SHP77 treated with DMSO at 0.1 percent for 48 hours (cell line): ENCODE measurements at regions not wholly inside any gene's neighbourhood (a gene's known extent, or its start where the extent isn't known, plus 50 kb on each side); places are given as distances from the start of the nearest gene placed in this dataset.
A peak's percentile ranks its signal among the peaks of the same experiment; 100 is the strongest.
"Not testable (repeated sequence)": the region's sequence is repeated elsewhere in the genome, so short reads cannot be mapped to it uniquely, and the experiment has no call there.

Experiments used
- DNase-seq: peaks from one replicate; lab custom pipeline; 2025; lab: John Stamatoyannopoulos, UW

GRCh38 chr12:131440209-131441059 lies 270.5 kb upstream of the SFSWAP start:
- DNase-seq = not testable (repeated sequence)

DNA sequence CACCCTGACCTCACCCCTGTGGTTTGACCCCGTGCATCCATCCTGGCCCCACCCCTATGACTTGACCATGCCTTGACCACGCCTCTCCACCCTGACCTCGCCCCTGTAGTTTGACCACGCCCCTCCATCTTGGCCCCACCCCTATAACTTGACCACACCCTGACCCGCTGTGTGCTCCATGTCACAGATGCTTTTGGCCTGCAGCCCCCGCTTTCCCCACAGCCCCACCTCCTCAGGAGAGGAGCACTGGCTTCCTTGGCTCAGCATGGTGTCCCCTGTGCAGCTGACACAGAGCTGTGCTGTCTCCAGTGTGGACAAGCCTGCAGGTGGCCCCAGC lies 269.9 kb upstream of the SFSWAP start:
- no peak for DNase-seq

DNA sequence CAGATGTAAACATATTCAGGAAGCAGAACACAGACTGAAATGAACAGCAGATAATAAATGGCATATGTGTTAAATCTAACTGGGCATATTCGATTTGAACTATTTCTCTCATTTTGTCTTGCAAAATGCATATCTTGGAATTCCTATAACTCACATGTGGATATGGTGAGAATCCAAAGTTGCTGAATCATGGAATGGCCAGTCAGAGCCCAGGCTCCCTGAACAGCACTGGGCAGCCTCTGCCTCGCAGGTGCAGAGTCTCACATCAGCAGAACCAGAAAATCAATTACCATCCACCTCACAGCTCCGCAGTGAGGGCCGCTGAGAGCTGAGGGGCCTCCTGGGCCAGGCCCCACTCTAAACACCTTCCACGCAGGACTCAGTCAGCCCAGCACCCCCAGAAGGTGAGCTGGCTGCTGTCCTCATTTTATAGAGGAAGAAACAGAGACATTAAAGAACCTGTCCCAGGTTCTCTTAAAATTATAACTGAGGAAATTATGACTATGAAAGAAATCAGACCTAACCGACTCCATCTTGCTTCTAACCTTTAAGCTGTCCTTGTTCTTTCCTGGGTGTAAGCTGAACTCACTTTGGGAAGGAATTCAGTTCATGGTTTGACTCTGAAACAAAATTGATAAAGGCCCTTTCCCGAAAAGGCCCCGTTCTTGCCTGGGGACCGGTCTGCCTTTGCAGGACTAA lies 269.1 kb upstream of the SFSWAP start:
- no peak for DNase-seq

GRCh38 chr12:131442337-131442918 lies 268.5 kb upstream of the SFSWAP start:
- no peak for DNase-seq

DNA sequence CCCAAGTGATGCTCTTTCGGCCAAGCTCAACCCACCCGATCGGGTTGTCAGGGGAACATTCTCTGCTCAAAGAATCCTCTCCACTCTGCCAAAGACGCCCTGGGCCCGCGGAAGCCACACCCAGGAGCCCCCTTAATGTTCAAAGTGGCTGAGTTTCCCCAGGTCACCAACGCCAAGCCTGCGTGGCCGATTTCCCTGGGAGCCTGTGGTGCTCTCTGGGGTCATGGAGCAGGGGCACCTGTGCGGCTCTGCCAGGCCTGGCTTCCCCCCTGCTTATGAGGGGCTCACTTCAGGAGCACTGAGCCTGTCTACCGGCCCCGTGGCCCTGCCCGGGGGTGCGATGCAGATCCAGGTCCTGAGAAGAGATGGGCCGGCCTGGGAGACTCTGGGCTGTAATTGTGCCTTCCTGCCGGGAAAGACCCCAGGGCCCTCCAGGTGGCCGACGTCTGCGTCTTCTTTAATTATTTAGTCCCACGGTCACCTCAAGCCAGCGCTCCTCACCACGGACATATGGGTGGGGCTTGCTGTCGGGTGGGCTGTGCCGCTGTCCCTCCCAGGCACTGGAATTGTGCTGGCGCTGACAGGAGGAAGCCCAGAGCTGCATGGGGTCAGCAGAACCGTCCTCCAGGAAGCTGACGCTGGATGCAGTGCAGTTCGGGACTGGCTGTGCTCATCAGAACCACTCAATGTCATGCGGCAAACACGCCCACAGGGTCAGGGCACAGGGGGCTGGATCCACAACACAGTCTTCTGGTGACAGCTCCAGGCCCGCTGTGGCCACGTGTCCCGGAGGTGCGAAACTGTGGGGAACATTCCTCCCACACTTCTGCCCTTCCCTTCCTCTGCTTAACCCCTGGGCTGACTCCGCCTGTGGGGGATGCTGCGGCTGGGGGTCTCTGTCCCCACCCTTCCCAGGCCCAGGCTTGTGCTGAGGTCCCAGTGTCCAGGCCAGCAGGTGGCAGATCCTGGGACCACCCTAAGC lies 267.6 kb upstream of the SFSWAP start:
- DNase-seq = no peak

- DNase-seq = no peak
Measured at GRCh38 chr12:131444220-131445164, 266.4 kb upstream of the SFSWAP start.

- no peak for DNase-seq
Measured at GRCh38 chr12:131445184-131445774, 265.6 kb upstream of the SFSWAP start.

DNA sequence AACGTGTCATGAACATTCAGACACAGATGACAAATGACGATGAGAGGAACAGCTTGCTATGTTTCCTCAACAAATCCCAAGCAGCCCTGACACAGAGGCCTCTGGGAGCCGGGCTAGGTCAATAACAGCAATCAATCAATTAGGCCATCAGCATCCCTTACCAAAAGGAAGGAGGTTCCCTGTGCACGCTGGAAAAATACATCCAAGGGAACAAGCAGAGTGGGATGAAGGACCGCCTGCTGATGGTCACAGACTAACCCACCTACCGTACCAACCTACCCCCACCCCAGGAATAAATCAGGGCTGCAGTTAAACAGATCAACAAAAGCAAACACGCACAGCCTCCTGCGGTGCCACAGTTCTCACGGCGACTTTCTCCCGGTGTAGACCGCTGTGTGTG lies 265.1 kb upstream of the SFSWAP start:
- DNase-seq = no peak

DNA sequence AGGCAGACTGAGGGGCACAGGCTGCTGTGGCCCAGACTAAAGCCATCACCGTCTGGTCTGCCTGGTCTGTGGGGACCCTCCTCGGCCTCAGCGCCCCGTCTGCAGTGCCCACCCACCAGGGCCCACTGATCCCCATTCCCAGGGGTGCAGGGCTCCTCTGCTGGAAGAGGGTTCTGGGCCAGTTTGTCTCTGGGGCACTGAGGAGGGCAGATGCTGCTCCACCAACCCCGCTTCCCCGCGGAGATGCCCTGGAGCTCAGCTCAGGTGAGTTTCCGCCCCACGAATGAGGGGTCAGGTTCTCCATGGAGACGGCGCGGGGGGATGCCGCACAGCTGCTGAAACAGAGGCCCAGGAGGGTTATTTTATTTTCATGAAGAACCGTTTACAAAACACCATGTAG lies 263.3 kb upstream of the SFSWAP start:
- not testable (repeated sequence) for DNase-seq

- no peak for DNase-seq
Measured at GRCh38 chr12:131448254-131448795, 262.6 kb upstream of the SFSWAP start.

DNA sequence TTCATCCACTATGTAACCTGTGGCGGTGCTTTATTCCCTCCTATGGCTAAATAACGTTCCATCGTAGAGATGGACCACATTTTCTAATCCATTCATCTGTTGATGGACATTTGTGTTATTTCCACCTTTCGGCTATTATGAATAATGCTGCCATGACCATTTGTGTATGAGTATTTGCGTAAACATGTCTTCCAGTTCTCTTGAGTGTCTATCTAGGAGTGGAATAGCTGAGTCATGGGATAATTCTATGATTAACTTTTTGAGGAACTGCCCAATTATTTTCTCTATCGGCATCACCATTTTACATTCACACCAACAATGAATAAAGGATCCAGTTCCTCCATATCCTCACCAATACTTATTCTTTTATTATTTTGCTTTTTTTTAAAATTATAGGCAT lies 261.9 kb upstream of the SFSWAP start:
- no peak for DNase-seq

GRCh38 chr12:131452444-131452860 lies 258.4 kb upstream of the SFSWAP start:
- DNase-seq = no peak

GRCh38 chr12:131454418-131455217 lies 256.3 kb upstream of the SFSWAP start:
- DNase-seq = peak; percentile 50

DNA sequence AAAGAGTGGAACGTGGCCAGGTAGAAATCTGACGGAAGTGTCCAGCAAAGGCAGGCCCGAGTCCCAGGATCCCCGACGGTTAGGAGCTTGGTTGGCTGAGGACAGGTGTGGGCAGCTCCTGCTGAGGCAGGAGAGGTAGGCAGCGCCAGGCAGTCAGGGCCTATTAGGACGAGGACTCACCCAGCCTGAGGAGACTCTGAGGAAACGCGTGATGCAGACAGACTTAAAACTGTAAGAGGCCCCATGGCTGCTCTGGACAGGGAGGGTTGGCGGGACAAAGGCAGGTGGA lies 255.7 kb upstream of the SFSWAP start:
- DNase-seq = no peak

DNA sequence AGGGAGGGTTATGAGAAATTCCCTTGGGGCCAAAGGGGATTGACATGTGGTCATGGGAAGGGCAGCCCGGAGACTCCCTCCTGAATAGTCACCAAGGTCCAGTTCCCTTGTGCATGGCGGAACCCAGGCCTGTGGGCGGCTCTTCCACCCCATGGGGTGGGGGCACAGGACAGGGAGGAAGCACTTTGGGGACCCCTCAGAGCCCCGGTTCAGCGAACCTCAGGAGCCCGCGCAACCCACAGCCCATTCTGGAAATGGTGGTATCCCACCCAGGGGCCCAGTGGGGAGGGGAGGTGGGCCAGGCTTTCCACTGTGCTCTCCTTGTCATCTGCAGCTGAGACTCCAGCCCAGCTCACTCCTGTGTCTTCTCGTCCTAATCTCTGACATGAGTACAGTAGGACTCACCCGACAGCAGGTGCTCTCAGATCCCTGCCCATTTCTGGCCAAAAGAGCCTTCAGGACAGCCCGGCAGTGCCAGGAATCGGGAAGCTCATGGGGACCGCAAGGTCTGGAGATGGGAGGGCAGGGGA lies 255.2 kb upstream of the SFSWAP start:
- no peak for DNase-seq

DNA sequence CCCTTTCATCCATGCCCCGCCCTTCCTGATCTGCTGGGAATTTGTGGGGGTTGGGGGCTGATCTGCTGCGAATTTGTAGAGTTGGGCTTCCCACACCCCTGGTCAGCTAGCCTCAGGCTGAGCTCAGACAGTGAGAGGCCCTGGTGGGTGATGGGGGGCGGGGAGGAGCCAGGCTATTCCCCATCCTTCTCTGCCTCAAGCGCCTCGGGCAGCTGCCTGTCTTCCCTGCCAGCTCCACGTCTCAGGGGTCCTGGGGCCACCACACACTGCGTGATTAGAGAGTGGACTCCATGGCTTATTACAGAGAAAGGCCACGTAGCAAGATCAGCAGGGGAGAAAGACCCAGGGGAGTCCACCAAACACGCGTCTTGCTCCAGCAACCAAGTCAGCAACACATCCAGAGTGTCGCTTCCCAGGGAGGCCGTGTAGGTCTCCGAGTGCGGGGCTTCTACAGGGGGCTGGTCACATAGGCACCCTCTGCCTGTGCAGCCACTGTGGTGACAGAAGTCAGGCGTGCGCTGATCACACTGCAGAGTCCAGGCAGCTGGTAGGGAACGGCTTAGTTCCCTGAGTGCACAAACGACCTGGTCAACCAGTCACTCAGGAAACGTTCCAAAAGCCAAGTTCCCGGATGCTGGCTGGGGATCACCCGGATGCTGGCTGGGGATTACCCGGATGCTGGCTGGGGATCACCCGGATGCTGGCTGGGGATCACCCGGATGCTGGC lies 254.4 kb upstream of the SFSWAP start:
- DNase-seq = no peak

GRCh38 chr12:131457028-131457310 lies 253.9 kb upstream of the SFSWAP start:
- DNase-seq = no peak

DNA sequence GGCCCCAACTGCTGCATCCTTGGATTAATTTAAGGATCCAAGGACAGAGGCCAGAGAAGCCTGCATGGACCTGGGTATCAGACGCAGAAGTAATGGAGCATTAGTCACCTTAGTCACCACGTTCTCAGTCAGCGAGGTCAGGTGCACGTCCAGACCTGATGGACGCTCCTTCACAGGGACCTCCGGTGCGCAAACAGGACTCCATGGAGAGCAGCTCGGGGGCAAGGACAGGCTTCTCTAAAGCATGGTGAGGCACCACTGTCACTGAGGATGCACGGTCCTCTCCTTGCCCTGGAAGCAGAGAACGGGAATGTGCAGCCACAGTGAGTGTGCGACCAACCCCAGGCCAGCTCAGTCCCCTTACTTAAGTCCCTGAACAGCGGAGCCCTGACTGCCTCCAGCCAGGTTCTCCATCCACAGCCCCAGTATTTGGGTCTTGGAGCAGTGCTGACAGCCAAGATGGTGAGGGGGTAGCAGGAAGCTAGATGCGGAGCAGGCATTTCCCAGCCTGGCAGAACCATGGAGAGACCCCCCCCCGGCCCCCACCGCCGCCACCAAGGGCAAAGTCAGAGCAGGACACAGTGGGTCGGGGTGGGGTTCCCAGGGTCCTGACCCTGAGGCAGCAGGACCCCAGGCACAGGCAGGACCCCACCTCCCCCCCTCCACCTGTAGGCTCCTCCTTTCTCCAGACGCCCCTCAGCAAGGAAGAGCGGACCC lies 253.4 kb upstream of the SFSWAP start:
- DNase-seq = no peak
